ENCODE measurements at regions not wholly inside any gene's neighbourhood (a gene's known extent, or its start where the extent isn't known, plus 50 kb on each side); places are given as distances from the start of the nearest gene placed in this dataset.

GRCh38 chr13:83325125-83325853 is 557.0 kb downstream of the SLITRK1 start:
- H3K4me3 ChIP-seq = no peak overlapping the region
- no peak for TF ChIP-seq CTCF (IDR thresholded peaks at IDR 0.05)
- no peaks in the 10 kb centered on the region for H3K27me3 ChIP-seq
- FAIRE-seq (no peak), ATAC-seq (no peak), DNase-seq (no peak)
- H3K9me3 ChIP-seq = no peaks in the 10 kb centered on the region
- no peaks in the 10 kb centered on the region for H3K36me3 ChIP-seq
- 70 to 73% methylated on average over 2 of the region's 2 CpGs for WGBS, 2 donors
- no peaks in the 10 kb centered on the region for H3K4me1 ChIP-seq
- H3K27ac ChIP-seq = no peak overlapping the region
- intact Hi-C loops (cut with DNase I) = no loop called here

DNA sequence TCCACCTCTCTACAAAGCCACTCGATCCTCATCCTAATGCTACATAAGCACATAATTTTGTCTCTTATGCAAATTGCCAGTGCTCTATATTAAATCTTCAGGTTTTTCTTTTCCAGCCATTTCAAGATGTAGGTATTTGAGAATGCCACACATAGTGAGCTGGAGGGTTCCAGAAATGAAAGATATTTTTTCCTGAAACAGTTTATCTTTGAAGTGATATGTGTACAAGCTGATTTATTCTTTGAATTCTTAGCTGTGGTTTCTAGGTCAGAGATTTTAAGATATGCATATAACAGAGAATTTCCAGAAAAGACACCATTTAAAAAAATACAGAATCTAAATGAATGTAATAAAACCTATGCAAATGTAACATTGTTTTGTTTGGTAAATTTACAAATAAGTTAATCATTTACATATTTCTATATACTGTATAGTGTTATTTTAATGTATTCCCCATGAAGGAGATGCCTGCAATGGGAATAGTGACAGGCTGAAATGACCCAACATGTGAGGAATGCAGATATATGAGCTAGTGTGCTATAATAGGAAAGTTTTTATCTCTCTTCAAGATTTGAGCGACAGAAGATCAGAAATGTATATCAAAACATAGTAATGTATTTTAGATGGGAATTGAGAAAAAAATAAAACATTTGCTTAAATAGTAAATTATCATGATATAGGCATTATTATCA is 570.2 kb downstream of the SLITRK1 start:
- DNase-seq = no peak
- WGBS, 2 donors = 35 to 36% methylated on average over 2 of the region's 2 CpGs
- no peak for FAIRE-seq
- TF ChIP-seq CTCF (IDR thresholded peaks at IDR 0.05) = no peak
- ATAC-seq = no peak
- intact Hi-C loops (cut with DNase I) = no loop called here
- Histone ChIP-seq H3K4me3 (no peak overlapping the region), H3K36me3 (no peaks in the 10 kb centered on the region), H3K4me1 (no peaks in the 10 kb centered on the region), H3K9me3 (no peaks in the 10 kb centered on the region), H3K27ac (no peak overlapping the region), H3K27me3 (no peaks in the 10 kb centered on the region)

- 86 to 88% methylated on average over 1 of the region's 1 CpG for WGBS, 2 donors
These were observed 583.7 kb downstream of the SLITRK1 start for GRCh38 chr13:83298617-83299016.

GRCh38 chr13:83297586-83298290 is 584.5 kb downstream of the SLITRK1 start:
- no peak for ATAC-seq
- no peak for DNase-seq
- H3K36me3 ChIP-seq = no peaks in the 10 kb centered on the region
- no peaks in the 10 kb centered on the region for H3K4me1 ChIP-seq
- FAIRE-seq = no peak
- no peaks in the 10 kb centered on the region for H3K27me3 ChIP-seq
- intact Hi-C loops (cut with DNase I) = no loop called here
- 77 to 82% methylated on average over 8 of the region's 8 CpGs for WGBS, 2 donors
- no peaks in the 10 kb centered on the region for H3K9me3 ChIP-seq
- TF ChIP-seq CTCF (IDR thresholded peaks at IDR 0.05) = no peak
- no peak overlapping the region for H3K4me3 ChIP-seq
- H3K27ac ChIP-seq = no peak overlapping the region

More at GRCh38 chr13:83298617-83299016, 583.7 kb downstream of the SLITRK1 start:
- H3K27me3 ChIP-seq = no peaks in the 10 kb centered on the region
- no peak overlapping the region for H3K27ac ChIP-seq
- H3K9me3 ChIP-seq = no peaks in the 10 kb centered on the region
- no peak overlapping the region for H3K4me3 ChIP-seq
- H3K36me3 ChIP-seq = no peaks in the 10 kb centered on the region
- TF ChIP-seq CTCF (IDR thresholded peaks at IDR 0.05) = no peak
- intact Hi-C loops (cut with DNase I) = no loop called here
- DNase-seq (no peak), FAIRE-seq (no peak), ATAC-seq (no peak)
- H3K4me1 ChIP-seq = no peaks in the 10 kb centered on the region

Data from pancreas (tissue), 10 donors.